GM23338 (cell line): ENCODE measurements at regions not wholly inside any gene's neighbourhood (a gene's known extent, or its start where the extent isn't known, plus 50 kb on each side); places are given as distances from the start of the nearest gene placed in this dataset.

Source experiments
- ATAC-seq: fragments of 200-7000 bp; cut with Tn5 transposase; 3 replicates; pipeline ENCODE4 v1.9.1; 2020
- DNase-seq: peaks from one replicate; pipeline ENCODE4 v3.0.0-alpha.2; 2015; ENCODE audit warnings: low spot score
- H2AFZ ChIP-seq: fragments of 200-600 bp; sonication (generic); 2 replicates; pipeline ENCODE4 v1.8.0; 2016; ENCODE audit warnings: antibody characterized with exemption, mild to moderate bottlenecking, moderate library complexity
- H3F3A ChIP-seq: fragments of 200-600 bp; sonication (generic); replicated peaks from 2 replicates; pipeline ENCODE4 v1.8.0; 2017; ENCODE audit warnings: antibody characterized with exemption, mixed run types, low read depth
- H3K27ac ChIP-seq: fragments of 200-600 bp; sonication (generic); 2 replicates; pipeline ENCODE4 v1.6.1; 2016; ENCODE audit warnings: low read depth
- H3K27me3 ChIP-seq: fragments of 200-600 bp; sonication (generic); 2 replicates; pipeline ENCODE4 v1.8.0; 2016; ENCODE audit warnings: mild to moderate bottlenecking, mixed run types, moderate library complexity; ENCODE audit not compliant: insufficient read depth
- H3K36me3 ChIP-seq: fragments of 200-600 bp; sonication (generic); 2 replicates; pipeline ENCODE4 v1.8.0; 2016; ENCODE audit warnings: mild to moderate bottlenecking; ENCODE audit not compliant: insufficient read depth
- H3K4me1 ChIP-seq: fragments of 200-600 bp; sonication (generic); 2 replicates; pipeline ENCODE4 v1.8.0; 2016; ENCODE audit warnings: mild to moderate bottlenecking, moderate library complexity; ENCODE audit not compliant: insufficient read depth
- H3K4me2 ChIP-seq: fragments of 200-600 bp; sonication (generic); 2 replicates; pipeline ENCODE4 v1.7.1; 2017; ENCODE audit warnings: mixed run types
- H3K4me3 ChIP-seq: fragments of 200-600 bp; sonication (generic); 2 replicates; pipeline ENCODE4 v1.6.1; 2016; ENCODE audit warnings: mixed run types
- H3K79me2 ChIP-seq: fragments of 200-600 bp; sonication (generic); replicated peaks from 2 replicates; pipeline ENCODE4 v1.8.0; 2017; ENCODE audit warnings: mild to moderate bottlenecking; ENCODE audit not compliant: insufficient read depth
- H3K9me2 ChIP-seq: fragments of 200-600 bp; sonication (generic); 2 replicates; pipeline ENCODE4 v1.8.0; 2017; ENCODE audit not compliant: insufficient read depth
- H4K20me1 ChIP-seq: fragments of 200-600 bp; sonication (generic); replicated peaks from 2 replicates; pipeline ENCODE4 v1.8.0; 2017; ENCODE audit warnings: mild to moderate bottlenecking; ENCODE audit not compliant: insufficient read depth
- H3K27ac Mint-ChIP-seq: 2 replicates; pipeline ENCODE4 v1.8.0; 2020; ENCODE audit warnings: inconsistent platforms, mild to moderate bottlenecking, moderate library complexity, mixed read lengths
- H3K27me3 Mint-ChIP-seq: 3 replicates; pipeline ENCODE4 v1.8.0; 2022; ENCODE audit warnings: low read depth, mild to moderate bottlenecking, moderate library complexity, mixed read lengths, inconsistent platforms; ENCODE audit not compliant: insufficient read depth, poor library complexity
- H3K36me3 Mint-ChIP-seq: 3 replicates; pipeline ENCODE4 v1.8.0; 2021; ENCODE audit warnings: low read depth, mild to moderate bottlenecking, inconsistent platforms, moderate library complexity, mixed read lengths
- H3K4me1 Mint-ChIP-seq: 3 replicates; pipeline ENCODE4 v1.8.0; 2020; ENCODE audit warnings: mild to moderate bottlenecking, inconsistent platforms, mixed read lengths
- H3K4me3 Mint-ChIP-seq: 3 replicates; pipeline ENCODE4 v1.8.0; 2021; ENCODE audit warnings: moderate library complexity, mild to moderate bottlenecking, inconsistent platforms, mixed read lengths
- H3K9me3 Mint-ChIP-seq: 3 replicates; pipeline ENCODE4 v1.8.0; 2020; ENCODE audit warnings: moderate library complexity, mild to moderate bottlenecking, inconsistent platforms, mixed read lengths
- CREB1 ChIP-seq: fragments of 250-450 bp; sonication (Bioruptor Pico); IDR thresholded peaks from 2 replicates; pipeline ENCODE4 v1.5.0; 2020; ENCODE audit warnings: low read depth, mild to moderate bottlenecking, moderate library complexity
- CTCF ChIP-seq, 2 experiments: fragments of 200-600 bp in 1 of 2; sonication (generic) in 1 of 2; conservative IDR thresholded peaks; 2 replicates each; pipeline versions ENCODE4 v1.5.1 to v1.6.1; 2016 to 2017; ENCODE audit warnings: antibody characterized with exemption in 2 of 2, low read depth in 2 of 2, mild to moderate bottlenecking in 2 of 2, moderate library complexity in 1 of 2
- ETS1 ChIP-seq: IDR thresholded peaks from 2 replicates; pipeline ENCODE4 v1.6.1; 2016; ENCODE audit warnings: antibody characterized with exemption
- EZH2 ChIP-seq: fragments of 200-600 bp; sonication (generic); IDR thresholded peaks from one replicate; pipeline ENCODE4 v1.8.0; 2017; ENCODE audit warnings: antibody characterized with exemption, mild to moderate bottlenecking, low read depth; ENCODE audit not compliant: unreplicated experiment
- EZH2phosphoT487 ChIP-seq: fragments of 200-600 bp; sonication (generic); IDR thresholded peaks from one replicate; pipeline ENCODE4 v1.8.1; 2018; ENCODE audit warnings: antibody characterized with exemption; ENCODE audit not compliant: unreplicated experiment
- JUNB ChIP-seq: IDR thresholded peaks from one replicate; pipeline ENCODE4 v1.6.1; 2016; ENCODE audit warnings: antibody characterized with exemption; ENCODE audit not compliant: unreplicated experiment
- NANOG ChIP-seq: IDR thresholded peaks from 2 replicates; pipeline ENCODE4 v1.6.1; 2016; ENCODE audit warnings: antibody characterized with exemption, borderline replicate concordance
- POLR2AphosphoS5 ChIP-seq: IDR thresholded peaks from 2 replicates; pipeline ENCODE4 v1.6.1; 2016; ENCODE audit warnings: antibody characterized with exemption, low read depth
- REST ChIP-seq: IDR thresholded peaks from one replicate; pipeline ENCODE4 v1.6.1; 2018; ENCODE audit warnings: antibody characterized with exemption; ENCODE audit not compliant: unreplicated experiment
- STAT1 ChIP-seq: IDR thresholded peaks from one replicate; pipeline ENCODE4 v1.6.1; 2016; ENCODE audit warnings: antibody characterized with exemption; ENCODE audit not compliant: unreplicated experiment
- ZNF114 ChIP-seq: fragments of 250-450 bp; sonication (Bioruptor Pico); IDR thresholded peaks from 2 replicates; pipeline ENCODE4 v1.5.0; 2020; ENCODE audit warnings: mild to moderate bottlenecking, moderate library complexity
- ZNF331 ChIP-seq: fragments of 250-450 bp; sonication (Bioruptor Pico); IDR thresholded peaks from 2 replicates; pipeline ENCODE4 v1.5.0; 2020; ENCODE audit warnings: low read depth, mild to moderate bottlenecking, moderate library complexity
- ZNF462 ChIP-seq: fragments of 250-450 bp; sonication (Bioruptor Pico); IDR thresholded peaks from 2 replicates; pipeline ENCODE4 v1.5.0; 2020; ENCODE audit warnings: mild to moderate bottlenecking, moderate library complexity

GRCh38 chr16:80167657-80168390 is 373.0 kb upstream of the DYNLRB2 start:
- Histone ChIP-seq H3F3A (no peaks in the 10 kb centered on the region), H3K4me1 (no peaks in the 10 kb centered on the region), H4K20me1 (no peaks in the 10 kb centered on the region), H3K4me2 (no peak overlapping the region), H3K79me2 (no peaks in the 10 kb centered on the region), H3K27ac (no peak overlapping the region), H2AFZ (no peak overlapping the region), H3K4me3 (no peak overlapping the region), H3K36me3 (no peaks in the 10 kb centered on the region), H3K9me2 (peaks cover 6% of the 10 kb centered on the region; the same call in 1 of the 2 replicates), H3K27me3 (no peaks in the 10 kb centered on the region)
- no peaks in the 10 kb centered on the region for H3K27me3 Mint-ChIP-seq
- H3K4me3 Mint-ChIP-seq: no peak overlapping the region
- peaks cover 5% of the 10 kb centered on the region; the same call in 1 of the 3 replicates for H3K9me3 Mint-ChIP-seq
- DNase-seq: no peak
- H3K4me1 Mint-ChIP-seq: peaks cover 3% of the 10 kb centered on the region; the same call in 1 of the 3 replicates
- no peak for ATAC-seq
- TF ChIP-seq ZNF462 (CRISPR knock-in tag) (no peak), ETS1 (no peak), CREB1 (CRISPR knock-in tag) (no peak), STAT1 (no peak), ZNF114 (CRISPR knock-in tag) (no peak), EZH2phosphoT487 (no peak), REST (no peak), ZNF331 (CRISPR knock-in tag) (no peak), EZH2 (no peak), NANOG (no peak), CTCF (conservative IDR thresholded peaks at IDR 0.05; ENCODE audit: low read depth in 2 of 2) (no peak), JUNB (no peak), POLR2AphosphoS5 (no peak)
- H3K36me3 Mint-ChIP-seq: no peaks in the 10 kb centered on the region
- no peak overlapping the region for H3K27ac Mint-ChIP-seq
